Activated T-cell treated with anti-CD3 and anti-CD28 coated beads for 48 hours (primary cell): ENCODE measurements at regions not wholly inside any gene's neighbourhood (a gene's known extent, or its start where the extent isn't known, plus 50 kb on each side); places are given as distances from the start of the nearest gene placed in this dataset.

ENCODE experiments used
- DNase-seq: peaks from one replicate; pipeline ENCODE4 v3.0.0-alpha.2; 2020; ENCODE audit warnings: low read depth

DNA sequence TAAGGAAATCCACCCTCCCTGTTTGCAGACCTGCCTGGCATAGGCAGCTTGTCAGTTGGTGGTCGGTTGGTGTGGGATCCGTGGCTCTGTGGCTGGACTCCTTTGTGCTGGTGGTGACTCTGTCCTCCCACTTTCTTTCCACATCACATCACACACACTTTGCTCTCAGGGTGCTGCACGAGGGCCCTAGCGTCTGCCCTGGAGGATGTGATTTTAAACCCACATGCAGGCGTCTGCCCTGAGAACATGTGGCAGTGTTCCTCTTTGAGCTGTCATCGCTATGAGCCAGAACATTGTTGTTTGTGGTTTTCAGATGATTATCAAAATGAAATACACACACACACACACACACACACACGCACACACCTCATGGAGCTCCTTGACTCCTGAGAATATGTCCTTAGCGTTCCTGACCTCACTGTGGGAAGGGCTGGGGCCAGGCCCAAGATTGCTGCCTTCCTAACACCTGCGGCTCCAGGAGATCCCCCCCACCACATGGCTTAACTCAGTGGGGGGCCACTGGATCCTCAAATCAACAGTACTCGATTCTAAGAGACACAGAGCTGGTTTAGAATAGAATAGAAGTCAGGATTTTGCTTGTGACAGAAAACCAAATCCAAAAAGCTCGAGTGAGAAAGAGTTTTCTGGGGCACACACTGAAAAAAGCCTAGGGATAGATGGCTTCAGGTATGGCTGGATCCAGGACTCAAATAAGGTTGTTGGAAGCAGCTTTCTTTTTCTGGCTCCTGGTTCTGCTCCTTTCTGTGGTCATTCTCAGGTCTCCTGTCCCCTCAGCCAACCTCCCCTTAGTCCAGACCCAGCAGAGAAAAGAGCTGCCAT lies 54.8 kb downstream of the RTP5 start:
- DNase-seq = peak; percentile 8

DNA sequence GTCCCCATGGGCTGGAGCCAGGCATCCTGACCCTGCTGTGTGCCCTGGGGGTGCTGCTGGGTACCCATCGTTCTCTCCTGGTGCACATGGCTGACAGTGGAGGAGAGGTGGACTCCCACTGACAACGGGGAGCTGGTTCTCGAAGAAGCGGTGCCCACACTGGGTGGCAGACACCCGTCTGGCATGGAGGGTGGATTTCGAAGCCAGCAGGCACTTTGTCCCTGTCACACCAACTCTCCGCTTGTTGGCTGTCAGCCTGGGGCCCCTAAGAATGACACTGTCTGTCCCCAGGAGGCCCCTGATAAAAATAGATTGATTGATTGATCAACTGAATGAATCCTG lies 55.4 kb downstream of the RTP5 start:
- no peak for DNase-seq

- DNase-seq = no peak
Observed at GRCh38 chr2:241925277-241925676, 55.7 kb downstream of the RTP5 start.

DNA sequence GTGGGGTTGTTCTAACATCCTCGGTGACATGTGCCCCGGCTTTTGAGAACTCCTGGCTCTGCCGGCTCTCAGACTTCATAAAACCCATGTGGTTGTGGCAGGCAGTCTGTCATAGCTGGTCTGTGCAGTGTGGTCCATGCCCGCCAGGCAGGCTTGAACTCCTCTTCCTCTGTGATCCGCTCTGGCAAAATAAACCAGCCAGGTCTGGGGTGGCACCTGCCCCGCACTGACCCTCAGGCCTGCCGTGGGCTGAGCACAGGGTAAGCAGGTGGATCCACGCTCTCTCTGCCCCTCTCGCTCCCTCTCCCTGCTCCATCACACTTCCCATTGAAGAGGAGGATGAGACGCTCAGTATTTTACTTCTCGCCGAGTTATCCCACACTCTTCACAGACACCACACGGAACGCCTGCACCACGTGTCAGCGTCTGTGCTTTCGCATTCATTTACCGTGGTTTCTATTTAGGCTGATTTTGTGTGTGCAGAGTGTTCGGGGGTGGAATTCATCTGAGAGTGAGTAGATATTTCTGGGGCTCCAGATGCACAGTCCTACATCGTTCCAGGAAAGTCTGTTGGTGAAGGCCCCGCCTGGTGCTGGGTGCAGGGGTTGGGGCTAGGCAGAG lies 56.4 kb downstream of the RTP5 start:
- DNase-seq = no peak

DNA sequence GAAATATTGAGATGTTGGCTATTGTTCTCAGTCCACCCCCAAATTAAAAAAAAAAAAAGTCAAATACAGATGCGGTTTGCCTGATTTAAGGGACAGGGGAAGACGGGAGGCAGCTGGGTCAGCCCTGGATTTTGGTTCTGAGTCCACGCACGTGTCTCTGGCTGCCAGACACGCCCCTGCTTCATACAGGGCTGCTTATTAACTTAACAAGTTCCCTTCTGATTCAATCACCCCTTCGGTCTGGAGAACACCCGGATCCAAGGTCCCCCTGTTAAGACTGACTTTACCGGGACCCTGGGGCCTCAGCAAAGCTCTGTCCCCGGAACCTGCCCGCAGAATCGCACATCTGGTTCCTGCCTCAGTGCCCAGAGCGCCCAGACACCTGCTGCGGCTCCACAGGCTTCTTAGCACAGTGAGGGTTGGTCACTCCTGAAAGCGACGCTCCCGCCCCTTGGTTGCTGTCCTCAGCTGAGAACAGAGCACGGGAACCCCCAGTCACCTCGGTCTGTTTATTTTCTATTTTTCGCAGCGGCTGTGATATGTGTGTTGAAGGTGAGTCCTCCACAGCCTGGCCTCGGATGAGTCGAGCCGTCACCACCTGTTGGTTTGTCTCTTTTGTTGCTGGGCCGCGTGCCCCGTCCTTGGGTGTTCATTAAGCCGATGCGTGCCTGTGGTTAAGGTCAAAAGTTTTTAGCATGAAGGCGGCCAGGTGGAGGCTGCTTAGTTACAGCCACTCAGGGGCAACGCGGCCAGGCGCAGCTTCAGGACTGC lies 57.2 kb downstream of the RTP5 start:
- no peak for DNase-seq

- no peak for DNase-seq
Observed at GRCh38 chr2:241929551-241930490, 60.3 kb downstream of the RTP5 start.

- no peak for DNase-seq
Observed at GRCh38 chr2:241931084-241931975, 61.8 kb downstream of the RTP5 start.

DNA sequence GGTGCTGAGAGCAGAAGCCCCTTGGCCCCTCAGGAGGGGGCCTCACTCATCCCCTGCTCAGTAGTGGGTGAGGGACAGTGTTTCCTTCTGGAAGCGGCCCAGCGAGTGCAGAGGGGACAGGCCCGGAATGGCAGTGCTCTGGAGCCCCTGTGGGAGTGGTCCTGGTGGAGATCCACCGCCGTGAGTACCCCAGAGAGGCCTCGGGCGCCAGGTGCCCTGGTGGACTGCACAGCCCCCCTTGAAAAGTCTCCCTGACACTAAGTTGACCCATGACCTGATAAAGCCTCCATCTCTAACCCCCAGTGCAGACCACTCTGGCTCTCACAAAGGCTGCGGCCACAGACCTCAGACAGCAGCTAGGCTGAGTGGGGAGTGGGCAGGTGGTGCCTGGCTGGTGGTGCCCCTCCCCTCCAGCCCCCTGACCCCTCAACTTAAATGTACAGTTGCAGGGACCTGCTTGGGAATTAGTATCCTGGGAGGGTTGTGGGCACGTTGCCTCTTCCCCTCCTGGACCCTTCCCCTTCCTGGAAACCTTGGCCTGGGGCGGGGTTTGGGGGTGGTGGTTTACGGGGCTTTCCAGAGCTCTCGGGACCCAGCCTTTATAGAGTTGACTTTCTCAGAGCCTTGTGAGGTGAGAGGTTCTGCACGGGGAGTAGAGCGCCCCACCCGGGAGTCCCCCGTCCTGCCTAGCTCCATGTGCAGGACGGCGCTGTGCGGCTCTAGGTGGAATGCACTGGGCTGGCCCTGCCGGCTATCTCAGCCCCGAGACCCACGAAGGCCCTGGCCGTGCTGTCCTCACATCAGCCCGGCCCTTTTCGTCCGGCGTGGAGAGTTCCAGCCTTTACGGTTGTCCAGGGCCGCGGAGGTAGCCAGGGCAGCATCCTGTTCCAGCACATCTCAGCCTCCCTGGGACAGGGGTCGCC lies 62.7 kb downstream of the RTP5 start:
- no peak for DNase-seq

DNA sequence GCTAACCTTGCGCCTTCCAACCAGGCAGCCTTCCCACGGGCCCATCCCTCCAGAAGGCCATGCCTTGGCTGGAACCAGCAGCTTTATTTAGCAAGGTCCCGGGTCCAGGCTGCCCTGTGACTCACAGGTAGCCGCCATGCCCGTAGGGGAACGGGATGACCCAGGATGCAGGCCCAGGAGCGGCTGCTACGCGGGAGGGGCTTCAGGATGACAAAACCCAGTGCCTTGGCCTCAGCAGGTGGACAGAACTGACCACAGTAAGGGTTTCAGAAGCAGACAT lies 63.3 kb downstream of the RTP5 start:
- DNase-seq = no peak

- DNase-seq = no peak
Observed at GRCh38 chr2:241933179-241933911, 63.8 kb downstream of the RTP5 start.

GRCh38 chr2:241935314-241935713 lies 65.8 kb downstream of the RTP5 start:
- no peak for DNase-seq

- no peak for DNase-seq
Observed at GRCh38 chr2:241935774-241936173, 66.2 kb downstream of the RTP5 start.

DNA sequence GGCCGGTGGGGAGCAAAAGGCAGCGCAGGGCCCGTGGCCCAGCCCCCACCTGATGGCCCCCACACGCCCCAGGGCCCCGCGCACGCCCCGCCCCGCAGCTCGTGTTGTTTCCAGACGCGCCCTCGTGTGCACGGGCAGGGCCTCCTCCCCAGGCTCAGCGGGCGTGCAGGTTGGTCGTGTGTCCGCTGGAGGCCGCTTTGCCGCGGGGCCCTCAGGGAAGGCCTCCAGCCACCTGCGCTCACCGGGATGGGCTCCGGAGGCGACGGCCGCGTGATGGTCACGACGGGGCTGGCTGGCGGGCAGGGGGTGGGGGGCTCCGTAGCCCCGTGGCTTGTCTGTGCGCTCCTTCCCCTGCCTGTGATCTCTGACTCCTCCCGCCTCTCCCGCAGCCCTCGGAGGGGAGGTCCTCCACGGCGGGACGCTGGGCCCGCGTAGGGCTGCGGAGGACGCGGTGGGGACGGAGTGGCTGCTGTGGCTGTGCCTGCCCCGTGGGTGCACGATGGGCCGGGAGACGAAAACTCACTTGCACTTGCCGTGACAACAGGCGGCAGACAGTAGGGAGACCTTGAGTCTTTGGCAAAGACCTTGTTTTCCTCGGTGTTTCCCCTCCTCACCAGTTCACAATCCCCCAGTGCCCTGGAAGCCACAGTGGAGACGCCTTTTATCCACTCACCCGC lies 67.1 kb downstream of the RTP5 start:
- DNase-seq = no peak

GRCh38 chr2:241937297-241937696 lies 67.8 kb downstream of the RTP5 start:
- no peak for DNase-seq

DNA sequence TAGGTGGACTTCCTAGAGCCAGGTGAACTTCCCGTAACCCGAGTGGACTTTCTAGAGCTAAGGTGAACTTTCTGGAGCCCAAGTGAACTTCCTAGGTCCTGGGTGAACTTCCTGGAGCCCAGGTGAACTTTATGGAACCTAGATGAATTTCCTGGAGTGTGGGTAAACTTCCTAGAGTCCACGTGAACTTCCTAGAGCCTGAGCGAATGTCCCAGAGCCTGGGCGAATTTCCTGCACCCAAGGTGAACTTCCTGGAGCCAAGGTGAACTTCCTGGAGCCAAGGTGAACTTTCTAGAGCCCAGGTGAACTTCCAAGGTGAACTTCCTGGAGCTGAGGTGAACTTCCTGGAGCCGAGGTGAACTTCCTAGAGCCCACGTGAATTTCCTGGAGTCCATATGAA lies 70.0 kb downstream of the RTP5 start:
- DNase-seq = no peak

DNA sequence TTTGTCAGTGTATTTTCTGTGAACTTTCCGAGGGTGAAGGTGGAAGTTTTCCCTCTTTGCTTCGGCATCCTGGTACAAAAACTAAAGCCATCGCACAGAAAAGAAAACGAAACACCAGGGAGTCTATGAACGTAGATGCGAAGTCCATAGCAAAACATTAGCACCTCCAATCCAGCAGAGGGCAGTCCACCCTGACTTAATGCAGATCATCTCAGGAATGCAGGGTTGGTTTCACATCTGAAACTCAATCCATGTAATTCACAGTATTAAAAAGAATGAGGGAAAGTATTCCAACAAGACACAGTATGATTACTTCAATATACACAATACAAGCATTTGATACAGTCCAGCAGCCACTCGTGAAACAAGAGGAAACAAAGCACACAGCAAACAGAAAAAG lies 70.8 kb downstream of the RTP5 start:
- no peak for DNase-seq

- no peak for DNase-seq
Observed at GRCh38 chr2:241941691-241942301, 72.3 kb downstream of the RTP5 start.
